OCI-LY1 (cell line): ENCODE measurements at regions not wholly inside any gene's neighbourhood (a gene's known extent, or its start where the extent isn't known, plus 50 kb on each side); places are given as distances from the start of the nearest gene placed in this dataset.
"Not testable (repeated sequence)": the region's sequence is repeated elsewhere in the genome, so short reads cannot be mapped to it uniquely, and the experiment has no call there.

Source experiments
- H2AFZ ChIP-seq: fragments of 200-600 bp; sonication (generic), shearing (Covaris generic); 2 replicates; pipeline ENCODE4 v1.6.0; 2014; ENCODE audit warnings: antibody characterized with exemption, mild to moderate bottlenecking, low read length
- H3F3A ChIP-seq: fragments of 200-600 bp; sonication (generic), shearing (Covaris generic); 2 replicates; pipeline ENCODE4 v1.6.0; 2014; ENCODE audit warnings: mild to moderate bottlenecking, antibody characterized with exemption, low read length, moderate library complexity; ENCODE audit not compliant: insufficient read depth
- H3K27ac ChIP-seq: fragments of 200-600 bp; sonication (generic); 2 replicates; pipeline ENCODE4 v1.5.1; 2014; ENCODE audit warnings: low read length, mixed run types, mild to moderate bottlenecking, low read depth; ENCODE audit not compliant: poor library complexity, severe bottlenecking
- H3K27me3 ChIP-seq: fragments of 200-600 bp; sonication (generic); 2 replicates; pipeline ENCODE4 v1.6.0; 2014; ENCODE audit warnings: antibody characterized with exemption, mild to moderate bottlenecking, low read length, moderate library complexity; ENCODE audit not compliant: insufficient read depth
- H3K36me3 ChIP-seq: fragments of 200-600 bp; sonication (generic); 2 replicates; pipeline ENCODE4 v1.6.1; 2014; ENCODE audit warnings: mild to moderate bottlenecking, antibody characterized with exemption, low read length, moderate library complexity, mixed read lengths; ENCODE audit not compliant: insufficient read depth
- H3K4me1 ChIP-seq: fragments of 200-600 bp; sonication (generic); 2 replicates; pipeline ENCODE4 v1.5.1; 2014; ENCODE audit warnings: mild to moderate bottlenecking, low read length, moderate library complexity; ENCODE audit not compliant: insufficient read depth, severe bottlenecking
- H3K4me2 ChIP-seq: fragments of 200-600 bp; sonication (generic), shearing (Covaris generic); 2 replicates; pipeline ENCODE4 v1.6.1; 2014; ENCODE audit warnings: low read length
- H3K4me3 ChIP-seq: fragments of 200-600 bp; sonication (generic); 2 replicates; pipeline ENCODE4 v1.5.1; 2014; ENCODE audit warnings: low read length, low read depth, mild to moderate bottlenecking, mixed read lengths; ENCODE audit not compliant: poor library complexity, severe bottlenecking
- H3K79me2 ChIP-seq: fragments of 200-600 bp; shearing (Covaris generic); 2 replicates; pipeline ENCODE4 v1.6.1; 2016; ENCODE audit warnings: mixed run types, low read length, mixed read lengths; ENCODE audit not compliant: insufficient read depth
- H3K9ac ChIP-seq: fragments of 200-600 bp; sonication (generic), shearing (Covaris generic); 2 replicates; pipeline ENCODE4 v1.6.1; 2014; ENCODE audit warnings: mild to moderate bottlenecking, low read length, mixed read lengths
- H3K9me2 ChIP-seq: fragments of 200-600 bp; sonication (generic), shearing (Covaris generic); 2 replicates; pipeline ENCODE4 v1.6.1; 2014; ENCODE audit warnings: low read depth, mild to moderate bottlenecking, low read length, mixed read lengths
- H3K9me3 ChIP-seq: fragments of 200-600 bp; shearing (Covaris generic); 2 replicates; pipeline ENCODE4 v1.6.1; 2014; ENCODE audit warnings: low read length, mixed read lengths
- H4K20me1 ChIP-seq: fragments of 200-600 bp; sonication (generic), shearing (Covaris generic); 2 replicates; pipeline ENCODE4 v1.6.0; 2016; ENCODE audit warnings: mild to moderate bottlenecking, low read length; ENCODE audit not compliant: insufficient read depth
- EZH2 ChIP-seq: fragments of 200-600 bp; sonication (generic), shearing (Covaris generic); IDR thresholded peaks from 2 replicates; pipeline ENCODE4 v1.8.0; 2017; ENCODE audit warnings: borderline replicate concordance, mixed run types, mild to moderate bottlenecking, antibody characterized with exemption, low read length, moderate library complexity, mixed read lengths
- TF ChIP-seq, protein P1 (sequence below): fragments of 200-600 bp; sonication (generic), shearing (Covaris generic); IDR thresholded peaks from 2 replicates; pipeline ENCODE4 v1.5.1; 2017; ENCODE audit warnings: mild to moderate bottlenecking, antibody characterized with exemption, low read length, moderate library complexity, mixed read lengths

DNA sequence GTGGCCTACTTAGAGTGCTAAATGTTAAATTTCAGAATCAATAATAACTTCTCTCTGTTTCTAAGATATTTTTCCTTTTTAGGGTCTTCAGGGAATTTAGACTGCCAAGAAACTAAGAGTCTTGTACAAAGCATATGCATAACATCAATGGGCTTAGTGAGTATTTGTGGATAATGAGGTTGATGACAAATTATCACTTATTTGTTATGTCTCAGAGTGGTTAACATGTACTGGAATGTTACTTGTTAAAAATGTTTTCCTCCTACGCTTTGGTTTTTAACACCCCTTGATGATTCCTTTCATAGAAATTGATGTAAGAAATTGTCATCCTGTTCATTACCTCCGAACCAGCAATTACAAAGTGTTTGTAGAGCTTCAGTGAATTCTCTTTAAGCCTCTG is 144.3 kb downstream of the MRPS30 start:
- Histone ChIP-seq H4K20me1 (no peaks in the 10 kb centered on the region), H3K9ac (no peak overlapping the region), H3K36me3 (no peaks in the 10 kb centered on the region), H3K79me2 (no peaks in the 10 kb centered on the region), H3K4me3 (no peak overlapping the region), H3K9me3 (no peaks in the 10 kb centered on the region), H3K4me2 (no peak overlapping the region), H3K27me3 (no peaks in the 10 kb centered on the region), H3K4me1 (no peaks in the 10 kb centered on the region), H3K9me2 (no peaks in the 10 kb centered on the region), H3F3A (no peaks in the 10 kb centered on the region), H3K27ac (no peak overlapping the region), H2AFZ (no peak overlapping the region)
- TF ChIP-seq EZH2: no peak
- TF ChIP-seq, protein P1, sequence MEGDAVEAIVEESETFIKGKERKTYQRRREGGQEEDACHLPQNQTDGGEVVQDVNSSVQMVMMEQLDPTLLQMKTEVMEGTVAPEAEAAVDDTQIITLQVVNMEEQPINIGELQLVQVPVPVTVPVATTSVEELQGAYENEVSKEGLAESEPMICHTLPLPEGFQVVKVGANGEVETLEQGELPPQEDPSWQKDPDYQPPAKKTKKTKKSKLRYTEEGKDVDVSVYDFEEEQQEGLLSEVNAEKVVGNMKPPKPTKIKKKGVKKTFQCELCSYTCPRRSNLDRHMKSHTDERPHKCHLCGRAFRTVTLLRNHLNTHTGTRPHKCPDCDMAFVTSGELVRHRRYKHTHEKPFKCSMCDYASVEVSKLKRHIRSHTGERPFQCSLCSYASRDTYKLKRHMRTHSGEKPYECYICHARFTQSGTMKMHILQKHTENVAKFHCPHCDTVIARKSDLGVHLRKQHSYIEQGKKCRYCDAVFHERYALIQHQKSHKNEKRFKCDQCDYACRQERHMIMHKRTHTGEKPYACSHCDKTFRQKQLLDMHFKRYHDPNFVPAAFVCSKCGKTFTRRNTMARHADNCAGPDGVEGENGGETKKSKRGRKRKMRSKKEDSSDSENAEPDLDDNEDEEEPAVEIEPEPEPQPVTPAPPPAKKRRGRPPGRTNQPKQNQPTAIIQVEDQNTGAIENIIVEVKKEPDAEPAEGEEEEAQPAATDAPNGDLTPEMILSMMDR: no peak

GRCh38 chr5:44958943-44959454 is 150.3 kb downstream of the MRPS30 start:
- not testable (repeated sequence) for H3K4me1 ChIP-seq, H3K36me3 ChIP-seq, H3K4me2 ChIP-seq, H3K4me3 ChIP-seq, H3K27ac ChIP-seq, H2AFZ ChIP-seq, H3K79me2 ChIP-seq, H4K20me1 ChIP-seq, H3F3A ChIP-seq, H3K9ac ChIP-seq, H3K27me3 ChIP-seq, H3K9me2 ChIP-seq, H3K9me3 ChIP-seq

- H3K79me2 ChIP-seq: no peaks in the 10 kb centered on the region
- H3K9ac ChIP-seq: no peak overlapping the region
- no peaks in the 10 kb centered on the region for H3K4me1 ChIP-seq
- H3K27me3 ChIP-seq: no peaks in the 10 kb centered on the region
- H3K4me3 ChIP-seq: no peak overlapping the region
- no peak overlapping the region for H3K27ac ChIP-seq
- H3K36me3 ChIP-seq: no peaks in the 10 kb centered on the region
- no peaks in the 10 kb centered on the region for H3F3A ChIP-seq
- H3K4me2 ChIP-seq: no peak overlapping the region
- TF ChIP-seq, protein P1: no peak
- no peak for TF ChIP-seq EZH2
- H3K9me2 ChIP-seq: no peaks in the 10 kb centered on the region
- no peak overlapping the region for H2AFZ ChIP-seq
- no peaks in the 10 kb centered on the region for H4K20me1 ChIP-seq
- no peaks in the 10 kb centered on the region for H3K9me3 ChIP-seq
Measured at GRCh38 chr5:44969825-44970224, 161.1 kb downstream of the MRPS30 start.

DNA sequence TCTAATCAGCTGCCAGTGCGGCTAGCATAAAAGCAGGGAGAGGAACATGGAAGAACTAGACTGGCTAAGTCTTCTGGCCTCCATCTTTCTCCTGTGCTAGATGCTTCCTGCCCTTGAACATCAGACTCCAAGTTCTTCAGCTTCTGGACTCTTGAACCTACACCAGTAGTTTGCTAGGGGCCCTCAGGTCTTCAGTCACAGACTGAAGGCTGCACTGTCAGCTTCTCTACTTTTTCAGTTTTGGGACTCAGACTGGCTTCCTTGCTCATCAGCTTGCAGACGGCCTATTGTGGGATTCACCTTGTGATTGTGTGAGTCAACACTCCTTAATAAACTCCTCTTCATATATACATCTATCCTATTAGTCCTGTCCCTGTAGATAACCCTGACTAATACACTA is 162.2 kb downstream of the MRPS30 start:
- H4K20me1 ChIP-seq, H2AFZ ChIP-seq, H3K27ac ChIP-seq, H3K36me3 ChIP-seq, H3K27me3 ChIP-seq, H3K9me3 ChIP-seq, H3K79me2 ChIP-seq, H3K4me1 ChIP-seq, H3F3A ChIP-seq, H3K9ac ChIP-seq, H3K4me2 ChIP-seq, H3K4me3 ChIP-seq, H3K9me2 ChIP-seq: not testable (repeated sequence)
